Occipital lobe (tissue), 1 donor: ENCODE measurements at regions not wholly inside any gene's neighbourhood (a gene's known extent, or its start where the extent isn't known, plus 50 kb on each side); places are given as distances from the start of the nearest gene placed in this dataset.

Source experiments
- DNase-seq: peaks from one replicate; lab custom pipeline; 2025; lab: John Stamatoyannopoulos, UW

DNA sequence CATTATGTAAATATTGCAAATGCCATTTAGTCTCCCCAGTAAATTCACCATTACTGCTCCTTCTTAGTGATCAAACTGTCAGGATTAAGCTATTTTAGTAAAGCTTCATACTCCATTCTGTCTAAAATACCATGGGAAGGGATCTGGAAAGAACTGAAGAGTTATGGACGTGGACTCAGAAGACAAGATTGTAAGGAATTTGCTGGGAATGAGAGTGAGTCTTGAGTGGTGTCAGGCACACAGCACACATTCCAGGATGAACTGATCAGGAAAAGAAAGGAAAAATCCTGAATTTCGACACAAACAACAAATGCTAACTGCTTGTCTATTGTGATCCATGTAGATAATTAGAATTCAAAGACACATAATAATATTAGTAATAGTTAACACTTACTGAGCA, 311.0 kb downstream of the CENPC start:
- DNase-seq: no peak

- DNase-seq: no peak
Measured at GRCh38 chr4:67229148-67229547, 316.2 kb downstream of the CENPC start.

DNA sequence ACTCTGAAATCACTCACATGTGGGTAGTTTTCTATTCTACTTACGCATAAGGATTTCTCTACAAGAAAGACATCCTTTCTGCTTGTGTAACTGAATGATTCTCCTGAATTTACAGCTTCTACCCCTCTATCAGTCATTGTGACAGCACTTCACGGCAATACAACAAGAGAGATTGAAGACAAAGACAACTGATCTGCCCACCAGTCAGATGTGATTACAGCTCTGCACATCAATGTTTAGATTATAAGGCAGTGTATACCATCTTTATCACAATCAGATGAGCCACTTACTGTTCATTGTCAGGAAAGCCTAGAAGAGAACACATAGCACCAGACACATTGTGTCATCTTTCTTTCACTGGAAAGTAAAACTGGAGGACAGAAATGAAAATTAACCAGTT, 324.4 kb downstream of the CENPC start:
- no peak for DNase-seq

DNA sequence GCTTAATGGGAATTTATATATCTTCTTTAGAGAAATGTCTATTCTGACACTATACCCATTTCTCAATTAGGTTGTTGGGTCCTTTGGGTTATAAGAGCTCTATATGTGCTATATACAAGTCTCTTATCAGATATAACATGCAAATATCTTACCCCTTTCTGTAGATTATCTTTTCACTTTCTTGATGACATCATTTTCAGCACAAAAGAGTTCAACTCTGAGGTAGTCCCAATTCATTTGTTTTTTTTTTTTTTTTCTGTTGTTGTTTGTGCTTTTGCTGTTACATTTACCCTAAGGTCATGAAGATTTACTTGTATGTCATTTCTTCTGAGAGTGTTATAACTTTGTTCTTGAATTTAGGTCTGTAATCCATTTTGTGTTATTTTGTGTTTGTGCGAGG, 326.4 kb downstream of the CENPC start:
- DNase-seq: no peak

DNA sequence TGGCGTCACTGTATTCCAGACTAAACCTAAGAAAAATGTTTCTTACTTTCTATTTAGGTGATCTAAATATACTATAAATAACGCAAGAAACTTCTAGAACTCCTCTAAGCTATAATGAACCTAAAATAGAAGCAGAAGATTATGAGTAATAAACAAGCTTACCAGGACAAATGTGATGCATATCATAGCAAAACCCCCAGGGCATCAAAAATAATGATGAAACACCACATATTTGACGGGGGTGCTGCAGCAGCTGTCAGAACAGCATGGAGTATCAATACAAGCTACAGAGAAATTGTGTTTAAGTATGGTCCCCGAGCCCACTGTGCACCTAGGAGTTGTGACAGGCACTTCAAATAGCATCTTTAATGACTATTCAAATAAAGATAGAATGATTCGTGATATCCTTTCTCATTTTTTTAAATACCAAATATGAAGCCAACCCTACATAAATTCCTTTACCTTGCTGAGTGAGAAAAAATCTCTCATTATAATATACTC, 337.3 kb downstream of the CENPC start:
- DNase-seq: no peak

DNA sequence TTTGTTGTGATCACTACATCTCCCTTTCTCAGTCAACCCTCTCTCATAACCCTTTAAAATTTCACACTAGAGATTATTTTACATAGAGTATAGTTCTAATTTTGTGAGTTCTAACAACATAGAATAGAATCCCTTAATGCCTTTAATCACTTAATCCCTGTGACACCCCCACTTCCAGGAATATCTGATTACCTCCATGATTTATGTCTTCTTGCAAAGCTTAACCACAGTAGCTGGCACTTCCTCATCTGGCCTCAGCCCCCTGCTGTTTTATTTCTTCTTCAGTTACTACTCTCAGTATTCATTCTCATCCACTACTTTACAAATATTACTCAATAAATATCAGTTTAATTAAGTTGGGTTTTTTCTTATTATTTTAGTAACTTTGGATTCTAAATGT, 340.9 kb downstream of the CENPC start:
- DNase-seq: no peak

DNA sequence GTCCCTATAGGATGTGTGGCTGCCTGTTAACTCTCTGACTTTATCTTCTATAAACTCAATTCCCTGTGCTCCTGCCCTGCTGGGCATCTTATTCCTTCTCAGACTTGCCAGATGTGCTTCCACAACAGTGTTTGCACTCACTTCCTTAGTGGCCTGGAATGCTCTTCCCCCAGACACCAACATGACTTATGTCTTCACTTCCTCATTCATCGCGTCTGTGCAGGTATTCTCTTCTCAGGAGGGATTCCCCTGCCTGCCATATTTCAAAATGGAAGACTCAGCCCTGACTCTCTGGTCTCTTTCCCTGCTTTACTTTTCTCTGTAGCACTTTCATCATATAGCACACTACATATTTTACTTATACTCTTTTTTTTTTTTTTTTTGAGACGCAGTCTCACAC, 344.0 kb downstream of the CENPC start:
- no peak for DNase-seq

GRCh38 chr4:67198727-67199126, 346.6 kb downstream of the CENPC start:
- no peak for DNase-seq

DNA sequence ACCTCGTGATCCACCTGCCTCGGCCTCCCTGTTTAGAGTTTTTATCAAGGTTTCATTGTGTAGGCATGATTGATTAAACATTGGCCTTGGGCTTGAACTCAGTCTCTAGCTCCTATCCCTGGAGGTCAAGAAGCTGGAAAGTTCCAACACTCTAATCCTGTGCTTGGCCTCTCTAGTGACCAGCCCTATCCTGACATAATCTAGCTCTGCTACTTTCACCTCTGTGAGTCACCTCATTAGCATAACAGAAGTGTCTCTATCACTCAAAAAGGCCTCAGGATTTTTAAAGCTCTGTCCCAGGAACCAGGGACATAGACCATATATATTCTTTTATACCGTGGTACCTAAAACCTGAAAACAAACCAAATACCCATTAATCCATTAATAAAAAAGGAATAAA, 377.5 kb downstream of the CENPC start:
- DNase-seq: no peak

- DNase-seq: no peak
Measured at GRCh38 chr4:67162690-67163089, 382.6 kb downstream of the CENPC start.

GRCh38 chr4:67161311-67161710, 384.0 kb downstream of the CENPC start:
- no peak for DNase-seq

- DNase-seq: no peak
Measured at GRCh38 chr4:67160394-67160793, 384.9 kb downstream of the CENPC start.

GRCh38 chr4:67158666-67159065, 386.6 kb downstream of the CENPC start:
- no peak for DNase-seq

- no peak for DNase-seq
Measured at GRCh38 chr4:67152976-67153375, 392.3 kb downstream of the CENPC start.

GRCh38 chr4:67151376-67152343, 393.6 kb downstream of the CENPC start:
- no peak for DNase-seq

DNA sequence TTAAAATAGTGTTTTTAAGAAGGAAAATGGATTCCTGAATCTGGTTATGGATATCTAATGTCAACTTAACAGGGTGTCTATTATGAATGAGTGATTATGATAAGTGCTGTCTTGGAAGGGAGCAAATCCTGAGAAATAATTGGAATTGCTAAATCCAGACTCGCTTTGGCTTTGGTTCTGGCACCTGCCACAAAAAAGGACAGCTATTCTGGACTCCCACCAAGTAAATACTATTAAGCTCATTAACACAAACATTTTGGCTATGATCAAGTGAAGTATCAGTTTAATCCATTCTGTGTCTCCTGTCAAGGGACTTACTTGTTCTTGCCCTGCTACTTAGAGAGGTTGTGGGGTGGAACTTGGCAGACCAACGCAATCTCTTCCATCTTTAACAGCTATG, 403.7 kb downstream of the CENPC start:
- DNase-seq: no peak

DNA sequence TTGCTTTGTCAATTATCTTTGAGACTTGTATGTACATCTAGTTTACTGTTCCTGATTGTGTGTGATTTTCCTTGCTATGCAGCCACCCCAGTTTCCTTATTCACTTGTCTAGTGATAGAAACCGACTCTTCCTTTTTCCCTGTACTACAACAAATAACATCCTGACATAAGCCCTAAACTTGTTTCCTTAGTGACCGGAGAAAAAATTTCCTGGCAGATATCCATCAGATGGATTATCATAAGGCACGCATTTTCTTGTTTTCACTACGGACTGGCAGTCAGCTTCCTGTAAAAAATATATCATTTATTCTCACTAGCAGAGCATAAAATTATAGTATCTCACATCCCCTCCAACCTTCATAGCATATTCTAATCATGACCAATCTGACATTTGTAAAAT, 410.7 kb downstream of the CENPC start:
- DNase-seq: no peak

DNA sequence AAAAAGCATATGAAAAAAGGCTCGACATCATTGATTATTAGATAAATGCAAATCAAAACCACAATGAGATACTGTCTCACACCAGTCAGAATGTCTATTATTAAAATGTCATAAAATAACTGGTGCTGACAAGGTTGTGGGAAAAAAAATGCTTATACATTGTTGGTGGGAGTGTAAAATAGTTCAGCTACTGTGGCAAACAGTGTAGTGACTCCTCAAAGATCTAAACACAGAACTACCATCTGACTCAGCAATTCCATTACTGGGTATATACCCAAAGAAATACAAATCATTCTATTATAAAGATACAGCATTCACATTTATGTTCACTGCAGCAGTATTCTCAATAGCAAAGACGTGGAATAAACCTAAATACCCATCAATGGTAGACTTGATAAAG, 412.1 kb downstream of the CENPC start:
- no peak for DNase-seq

DNA sequence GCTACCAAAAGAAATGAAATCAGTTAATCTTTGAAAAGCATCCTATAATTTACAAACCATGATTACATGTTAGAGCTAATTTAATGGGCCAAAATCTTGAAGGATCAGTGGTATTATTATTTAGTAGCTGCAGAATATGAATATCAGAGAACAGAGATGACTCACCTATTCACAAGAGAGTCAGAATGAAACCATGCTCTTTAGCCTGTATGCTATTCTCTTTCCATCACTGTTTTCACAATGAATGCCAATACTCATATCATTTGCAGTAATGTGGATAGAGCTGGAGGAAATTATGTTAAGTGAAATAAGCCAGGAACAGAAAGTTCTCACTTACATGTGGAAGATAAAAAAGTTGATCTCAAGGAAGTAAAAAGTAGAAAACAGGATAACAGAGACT, 414.1 kb downstream of the CENPC start:
- no peak for DNase-seq

- DNase-seq: no peak
Measured at GRCh38 chr4:67130411-67130810, 414.9 kb downstream of the CENPC start.

- DNase-seq: no peak
Measured at GRCh38 chr4:67126570-67126969, 418.7 kb downstream of the CENPC start.

DNA sequence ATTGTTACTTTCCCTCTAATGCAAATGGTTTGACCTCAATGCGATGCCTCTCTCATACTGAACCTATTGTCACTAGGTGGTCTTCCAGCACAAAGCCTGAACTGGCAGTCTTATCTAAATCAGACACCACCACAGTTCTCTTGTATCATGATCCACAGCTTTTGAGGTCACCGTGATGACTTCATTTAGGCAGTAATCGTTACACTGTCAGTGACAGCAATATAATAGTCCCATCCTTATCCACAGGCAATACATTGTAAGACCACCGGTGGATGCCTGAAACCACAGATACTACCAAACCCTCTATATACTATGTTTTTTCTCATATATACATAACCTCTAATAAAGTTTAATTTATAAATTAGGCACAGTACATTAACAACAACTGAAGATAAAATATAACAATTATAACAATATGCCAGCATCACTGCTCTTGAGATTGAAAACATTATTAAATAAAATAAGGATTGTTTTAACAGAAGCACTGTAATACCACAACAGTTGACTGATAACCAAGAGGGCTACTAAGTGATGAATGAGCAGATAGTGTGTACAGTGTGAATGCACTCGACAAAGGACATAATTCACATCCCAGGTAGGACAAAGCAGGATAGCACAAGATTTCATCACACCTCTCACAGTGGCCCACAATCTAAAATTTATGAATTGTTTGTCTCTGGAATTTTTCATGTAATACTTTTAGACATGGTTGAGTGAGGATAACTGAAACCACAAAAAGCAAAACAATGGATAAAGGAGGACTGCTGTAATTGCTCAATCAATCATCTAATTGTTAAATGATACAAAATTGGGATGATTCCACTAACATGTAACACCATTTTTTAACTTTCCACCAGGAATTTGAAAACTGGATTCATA, 419.4 kb downstream of the CENPC start:
- DNase-seq: no peak
